NB4 (cell line): ENCODE measurements at regions not wholly inside any gene's neighbourhood (a gene's known extent, or its start where the extent isn't known, plus 50 kb on each side); places are given as distances from the start of the nearest gene placed in this dataset.

Source experiments
- DNase-seq: peaks from one replicate; pipeline ENCODE4 v3.0.0; 2010; ENCODE audit warnings: low read depth
- H3K4me3 ChIP-seq: one replicate; pipeline ENCODE4 v1.5.1; 2011; ENCODE audit warnings: mild to moderate bottlenecking, low read depth, low read length, moderate library complexity
- CTCF ChIP-seq: IDR thresholded peaks from one replicate; pipeline ENCODE4 v1.5.1; 2012; ENCODE audit warnings: low read depth, low read length
- MAX ChIP-seq: IDR thresholded peaks from 2 replicates; pipeline ENCODE4 v1.6.1; 2011; ENCODE audit warnings: low read depth, low read length
- MYC ChIP-seq: IDR thresholded peaks from 2 replicates; pipeline ENCODE4 v1.6.1; 2011; ENCODE audit warnings: low read depth, low read length
- POLR2A ChIP-seq: IDR thresholded peaks from 2 replicates; pipeline ENCODE4 v1.6.1; 2011; ENCODE audit warnings: mild to moderate bottlenecking; ENCODE audit not compliant: insufficient read length; ENCODE audit errors: extremely low read depth

- TF ChIP-seq MAX (no peak), POLR2A (no peak), MYC (no peak), CTCF (no peak)
- DNase-seq: no peak
- no peak overlapping the region for H3K4me3 ChIP-seq
Measured at GRCh38 chr19:30130356-30131122, 188.5 kb downstream of the URI1 start.

GRCh38 chr19:30131246-30131645 is 189.2 kb downstream of the URI1 start:
- TF ChIP-seq MYC (no peak), POLR2A (no peak), CTCF (no peak), MAX (no peak)
- DNase-seq: no peak
- no peak overlapping the region for H3K4me3 ChIP-seq

- no peak overlapping the region for H3K4me3 ChIP-seq
- TF ChIP-seq MYC (no peak), MAX (no peak), CTCF (no peak), POLR2A (no peak)
- DNase-seq: no peak
Measured at GRCh38 chr19:30131722-30132291, 189.8 kb downstream of the URI1 start.

- no peak for DNase-seq
- H3K4me3 ChIP-seq: no peak overlapping the region
- TF ChIP-seq MYC: no peak
- peak; percentile 12 for TF ChIP-seq CTCF
- TF ChIP-seq MAX: no peak
- no peak for TF ChIP-seq POLR2A
Measured at GRCh38 chr19:30132343-30133075, 190.5 kb downstream of the URI1 start.

GRCh38 chr19:30133803-30134202 is 191.8 kb downstream of the URI1 start:
- no peak for DNase-seq
- TF ChIP-seq MAX: no peak
- no peak overlapping the region for H3K4me3 ChIP-seq

GRCh38 chr19:30135093-30135757 is 193.2 kb downstream of the URI1 start:
- no peak overlapping the region for H3K4me3 ChIP-seq
- DNase-seq: no peak
- no peak for TF ChIP-seq MAX
- TF ChIP-seq CTCF: no peak
